Mesothelial cell of epicardium (in vitro differentiated cells): ENCODE measurements at regions not wholly inside any gene's neighbourhood (a gene's known extent, or its start where the extent isn't known, plus 50 kb on each side); places are given as distances from the start of the nearest gene placed in this dataset.
A peak's percentile ranks its signal among the peaks of the same experiment; 100 is the strongest.

Source experiments
- DNase-seq, 2 experiments: peaks; one replicate each; pipeline ENCODE4 v3.0.0; 2021; ENCODE audit warnings: low spot score in 2 of 2; ENCODE audit not compliant: unreplicated experiment in 2 of 2
- H3K27ac Mint-ChIP-seq: 2 replicates; pipeline ENCODE4 v1.8.0; 2021; ENCODE audit warnings: mixed read lengths
- H3K27me3 Mint-ChIP-seq: 2 replicates; pipeline ENCODE4 v1.8.0; 2021; ENCODE audit warnings: low read depth, mixed read lengths
- H3K36me3 Mint-ChIP-seq: 2 replicates; pipeline ENCODE4 v1.8.0; 2021; ENCODE audit warnings: mixed read lengths
- H3K4me1 Mint-ChIP-seq: 2 replicates; pipeline ENCODE4 v1.8.0; 2021; ENCODE audit warnings: mixed read lengths
- H3K4me3 Mint-ChIP-seq: 2 replicates; pipeline ENCODE4 v1.8.0; 2021; ENCODE audit warnings: mild to moderate bottlenecking, moderate library complexity, mixed read lengths
- H3K9me3 Mint-ChIP-seq: 2 replicates; pipeline ENCODE4 v1.8.0; 2021; ENCODE audit warnings: mixed read lengths
- CTCF ChIP-seq: fragments of 200-600 bp; sonication (generic); IDR thresholded peaks from one replicate; pipeline ENCODE4 v1.5.0; 2021; ENCODE audit warnings: antibody characterized with exemption; ENCODE audit not compliant: unreplicated experiment

- Mint-ChIP-seq H3K4me1 (no peaks in the 10 kb centered on the region), H3K27me3 (no peaks in the 10 kb centered on the region), H3K4me3 (no peak overlapping the region), H3K36me3 (no peaks in the 10 kb centered on the region), H3K27ac (no peak overlapping the region), H3K9me3 (peaks cover 7% of the 10 kb centered on the region)
- TF ChIP-seq CTCF, result no peak
- peak; percentile 5 to 10 for DNase-seq
Measured at GRCh38 chr12:34396861-34397590, 374.7 kb downstream of the ALG10 start.

DNA sequence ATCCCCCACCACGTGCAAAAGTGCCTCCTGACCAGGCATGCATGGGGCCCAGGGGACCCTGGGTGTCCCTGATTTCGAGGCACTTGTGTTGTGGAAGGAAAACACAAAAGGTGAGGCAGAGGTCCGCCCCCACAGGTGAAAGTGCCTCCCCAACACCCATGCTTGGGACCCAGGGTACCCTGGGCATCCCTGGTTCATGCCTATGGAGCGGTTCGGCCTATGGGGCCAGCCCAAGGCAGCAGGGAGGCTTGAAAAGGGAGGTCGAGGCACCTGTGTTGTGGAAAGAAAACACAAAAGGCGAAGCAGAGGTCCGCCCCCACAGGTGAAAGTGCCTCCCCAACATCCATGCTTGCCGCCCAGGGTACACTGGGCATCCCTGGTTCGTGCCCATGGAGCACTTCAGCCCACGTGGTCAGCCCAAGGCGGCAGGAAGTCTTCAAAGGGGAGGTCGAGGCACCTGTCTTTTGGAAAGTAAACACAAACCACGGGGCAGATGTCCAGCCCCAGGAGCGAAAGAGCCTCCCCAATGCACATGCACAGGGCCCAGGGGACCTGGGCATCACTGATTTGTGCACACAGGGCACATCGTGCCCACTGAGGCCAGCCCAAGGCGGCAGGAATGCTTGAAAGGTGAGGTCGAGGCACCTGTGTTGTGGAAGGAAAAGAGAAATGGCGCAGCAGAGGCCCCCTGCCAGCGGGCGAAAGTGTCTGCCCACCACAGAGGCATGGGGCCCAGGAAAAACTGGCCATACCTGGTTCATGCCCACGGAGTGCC lies 375.5 kb downstream of the ALG10 start:
- DNase-seq, result peak; percentile 7 to 20
- no peak overlapping the region for H3K4me3 Mint-ChIP-seq
- TF ChIP-seq CTCF, result no peak
- H3K4me1 Mint-ChIP-seq, result no peaks in the 10 kb centered on the region
- no peak overlapping the region for H3K27ac Mint-ChIP-seq
- no peaks in the 10 kb centered on the region for H3K27me3 Mint-ChIP-seq
- no peaks in the 10 kb centered on the region for H3K36me3 Mint-ChIP-seq
- peaks cover 11% of the 10 kb centered on the region for H3K9me3 Mint-ChIP-seq

- DNase-seq, result peak in 1 of 2 experiments; percentile 6
- H3K9me3 Mint-ChIP-seq, result peaks cover 11% of the 10 kb centered on the region
- H3K27ac Mint-ChIP-seq, result no peak overlapping the region
- H3K27me3 Mint-ChIP-seq, result no peaks in the 10 kb centered on the region
- no peak for TF ChIP-seq CTCF
- no peaks in the 10 kb centered on the region for H3K4me1 Mint-ChIP-seq
- H3K36me3 Mint-ChIP-seq, result no peaks in the 10 kb centered on the region
- H3K4me3 Mint-ChIP-seq, result no peak overlapping the region
Measured at GRCh38 chr12:34398366-34398705, 376.0 kb downstream of the ALG10 start.

DNA sequence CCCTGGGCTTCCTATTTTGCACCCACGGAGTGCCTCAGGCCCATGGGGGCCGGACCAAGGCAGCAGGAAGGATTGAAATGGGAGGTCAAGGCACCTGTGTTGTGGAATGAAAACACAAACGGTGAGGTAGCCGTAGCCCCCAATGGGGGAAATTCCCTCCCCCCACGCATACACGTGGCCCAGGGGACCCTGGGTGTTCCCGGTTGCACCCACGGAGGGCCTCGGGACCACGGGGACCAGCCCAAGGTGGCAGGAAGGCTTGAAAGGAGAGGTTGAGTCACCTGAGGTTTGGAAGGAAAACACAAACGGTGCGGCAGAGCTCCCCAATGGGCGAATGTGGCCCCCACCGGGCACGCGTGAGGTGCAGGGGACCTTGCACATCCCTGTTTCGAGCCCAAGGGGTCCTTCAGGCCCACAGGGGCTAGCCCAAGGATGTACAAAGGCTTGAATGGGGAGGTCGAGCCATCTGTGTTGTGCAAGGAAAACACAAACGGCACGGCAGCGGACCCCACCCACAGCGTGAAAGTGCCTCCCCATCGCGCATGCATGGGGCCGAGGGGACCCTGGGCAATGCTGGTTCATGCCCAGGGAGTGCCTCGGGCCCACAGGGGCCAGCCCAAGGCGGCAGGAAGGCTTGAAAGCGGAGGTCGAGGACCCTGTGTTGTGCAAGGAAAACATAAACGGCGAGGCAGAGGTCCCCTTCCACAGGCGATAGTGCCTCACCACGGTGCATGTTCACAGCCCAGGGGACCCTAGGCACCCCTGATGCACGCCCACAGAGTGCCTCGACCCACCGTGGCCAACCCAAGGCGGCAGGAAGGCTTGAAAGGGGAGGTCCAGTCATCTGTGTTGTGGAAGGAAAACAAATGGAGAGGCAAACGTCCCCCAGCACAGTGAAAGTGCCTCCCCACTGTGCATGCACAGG lies 376.7 kb downstream of the ALG10 start:
- peaks cover 11% of the 10 kb centered on the region for H3K9me3 Mint-ChIP-seq

More for the DNA sequence above, 376.7 kb downstream of the ALG10 start:
- no peaks in the 10 kb centered on the region for H3K36me3 Mint-ChIP-seq
- no peaks in the 10 kb centered on the region for H3K27me3 Mint-ChIP-seq
- no peak for TF ChIP-seq CTCF
- peak; percentile 10 to 26 for DNase-seq
- H3K4me3 Mint-ChIP-seq, result no peak overlapping the region
- no peak overlapping the region for H3K27ac Mint-ChIP-seq
- no peaks in the 10 kb centered on the region for H3K4me1 Mint-ChIP-seq
